Gastrocnemius medialis (tissue), 4 donors: ENCODE measurements at regions not wholly inside any gene's neighbourhood (a gene's known extent, or its start where the extent isn't known, plus 50 kb on each side); places are given as distances from the start of the nearest gene placed in this dataset.

Experiments
- POLR2A ChIP-seq, 2 donors: fragments of 450-650 bp; IDR thresholded peaks; one replicate each; pipeline ENCODE4 v1.6.1; 2017; ENCODE audit warnings: antibody characterized with exemption in 2 of 2, mild to moderate bottlenecking in 2 of 2, moderate library complexity in 2 of 2
- TF ChIP-seq, protein P1 (sequence below), 5 experiments: fragments of 450-650 bp in 3 of 5; fragments of 200-600 bp in 2 of 5; sonication (generic) in 2 of 5; IDR thresholded peaks in 4 of 5; conservative IDR thresholded peaks in 1 of 5; 1 replicate in 4 of 5; 2 replicates in 1 of 5; pipeline ENCODE4 v1.5.1; 2016 to 2019; ENCODE audit warnings: antibody characterized with exemption in 5 of 5, mild to moderate bottlenecking in 3 of 5, moderate library complexity in 3 of 5

DNA sequence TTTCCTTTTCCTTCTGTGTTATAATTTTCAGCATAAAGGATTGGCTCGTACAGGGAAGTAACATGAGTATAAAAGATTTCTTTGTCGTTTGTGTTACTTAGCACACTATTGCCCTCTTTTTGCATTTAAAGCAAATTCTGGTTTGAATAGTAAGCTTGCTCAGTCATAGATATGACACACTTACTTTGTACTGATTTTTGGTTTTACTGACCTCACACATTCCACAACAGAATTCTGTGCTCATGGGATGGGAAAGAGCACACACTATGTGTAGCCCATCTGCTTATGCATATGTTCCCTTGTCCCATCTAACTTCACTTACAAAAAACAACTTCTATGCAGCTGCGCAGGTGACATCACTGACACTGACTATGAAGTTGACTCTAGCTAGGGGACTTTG, 111.9 kb upstream of the MTAP start:
- no peak for TF ChIP-seq POLR2A (IDR thresholded peaks at IDR 0.05)
- TF ChIP-seq, protein P1, sequence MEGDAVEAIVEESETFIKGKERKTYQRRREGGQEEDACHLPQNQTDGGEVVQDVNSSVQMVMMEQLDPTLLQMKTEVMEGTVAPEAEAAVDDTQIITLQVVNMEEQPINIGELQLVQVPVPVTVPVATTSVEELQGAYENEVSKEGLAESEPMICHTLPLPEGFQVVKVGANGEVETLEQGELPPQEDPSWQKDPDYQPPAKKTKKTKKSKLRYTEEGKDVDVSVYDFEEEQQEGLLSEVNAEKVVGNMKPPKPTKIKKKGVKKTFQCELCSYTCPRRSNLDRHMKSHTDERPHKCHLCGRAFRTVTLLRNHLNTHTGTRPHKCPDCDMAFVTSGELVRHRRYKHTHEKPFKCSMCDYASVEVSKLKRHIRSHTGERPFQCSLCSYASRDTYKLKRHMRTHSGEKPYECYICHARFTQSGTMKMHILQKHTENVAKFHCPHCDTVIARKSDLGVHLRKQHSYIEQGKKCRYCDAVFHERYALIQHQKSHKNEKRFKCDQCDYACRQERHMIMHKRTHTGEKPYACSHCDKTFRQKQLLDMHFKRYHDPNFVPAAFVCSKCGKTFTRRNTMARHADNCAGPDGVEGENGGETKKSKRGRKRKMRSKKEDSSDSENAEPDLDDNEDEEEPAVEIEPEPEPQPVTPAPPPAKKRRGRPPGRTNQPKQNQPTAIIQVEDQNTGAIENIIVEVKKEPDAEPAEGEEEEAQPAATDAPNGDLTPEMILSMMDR (IDR thresholded peaks at IDR 0.05 in 4 of 5, conservative IDR thresholded peaks at IDR 0.05 in 1 of 5): no peak
